ENCODE measurements at regions not wholly inside any gene's neighbourhood (a gene's known extent, or its start where the extent isn't known, plus 50 kb on each side); places are given as distances from the start of the nearest gene placed in this dataset.

- H3K27me3 Mint-ChIP-seq (ENCODE audit: low read depth): no peaks in the 10 kb centered on the region
- no peaks in the 10 kb centered on the region for H3K36me3 Mint-ChIP-seq (ENCODE audit: low read depth)
- DNase-seq (ENCODE audit: low spot score): no peak
- H3K9me3 Mint-ChIP-seq (ENCODE audit: low read depth): peaks cover 3% of the 10 kb centered on the region
- no peak overlapping the region for H3K4me3 Mint-ChIP-seq (ENCODE audit: unreplicated experiment)
- no peak overlapping the region for H3K27ac Mint-ChIP-seq (ENCODE audit: unreplicated experiment)
- no peaks in the 10 kb centered on the region for H3K4me1 Mint-ChIP-seq (ENCODE audit: low read depth)
- TF ChIP-seq, protein P1, sequence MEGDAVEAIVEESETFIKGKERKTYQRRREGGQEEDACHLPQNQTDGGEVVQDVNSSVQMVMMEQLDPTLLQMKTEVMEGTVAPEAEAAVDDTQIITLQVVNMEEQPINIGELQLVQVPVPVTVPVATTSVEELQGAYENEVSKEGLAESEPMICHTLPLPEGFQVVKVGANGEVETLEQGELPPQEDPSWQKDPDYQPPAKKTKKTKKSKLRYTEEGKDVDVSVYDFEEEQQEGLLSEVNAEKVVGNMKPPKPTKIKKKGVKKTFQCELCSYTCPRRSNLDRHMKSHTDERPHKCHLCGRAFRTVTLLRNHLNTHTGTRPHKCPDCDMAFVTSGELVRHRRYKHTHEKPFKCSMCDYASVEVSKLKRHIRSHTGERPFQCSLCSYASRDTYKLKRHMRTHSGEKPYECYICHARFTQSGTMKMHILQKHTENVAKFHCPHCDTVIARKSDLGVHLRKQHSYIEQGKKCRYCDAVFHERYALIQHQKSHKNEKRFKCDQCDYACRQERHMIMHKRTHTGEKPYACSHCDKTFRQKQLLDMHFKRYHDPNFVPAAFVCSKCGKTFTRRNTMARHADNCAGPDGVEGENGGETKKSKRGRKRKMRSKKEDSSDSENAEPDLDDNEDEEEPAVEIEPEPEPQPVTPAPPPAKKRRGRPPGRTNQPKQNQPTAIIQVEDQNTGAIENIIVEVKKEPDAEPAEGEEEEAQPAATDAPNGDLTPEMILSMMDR (IDR thresholded peaks at IDR 0.05): no peak
Observed at GRCh38 chr16:13521356-13521755, 398.6 kb upstream of the ERCC4 start.

GRCh38 chr16:13527332-13527731, 392.6 kb upstream of the ERCC4 start:
- Mint-ChIP-seq H3K9me3 (ENCODE audit: low read depth) (no peaks in the 10 kb centered on the region), H3K36me3 (ENCODE audit: low read depth) (no peaks in the 10 kb centered on the region), H3K4me1 (ENCODE audit: low read depth) (no peaks in the 10 kb centered on the region), H3K27me3 (ENCODE audit: low read depth) (no peaks in the 10 kb centered on the region), H3K4me3 (ENCODE audit: unreplicated experiment) (no peak overlapping the region), H3K27ac (ENCODE audit: unreplicated experiment) (no peak overlapping the region)
- TF ChIP-seq, protein P1 (IDR thresholded peaks at IDR 0.05): no peak
- DNase-seq (ENCODE audit: low spot score): no peak

DNA sequence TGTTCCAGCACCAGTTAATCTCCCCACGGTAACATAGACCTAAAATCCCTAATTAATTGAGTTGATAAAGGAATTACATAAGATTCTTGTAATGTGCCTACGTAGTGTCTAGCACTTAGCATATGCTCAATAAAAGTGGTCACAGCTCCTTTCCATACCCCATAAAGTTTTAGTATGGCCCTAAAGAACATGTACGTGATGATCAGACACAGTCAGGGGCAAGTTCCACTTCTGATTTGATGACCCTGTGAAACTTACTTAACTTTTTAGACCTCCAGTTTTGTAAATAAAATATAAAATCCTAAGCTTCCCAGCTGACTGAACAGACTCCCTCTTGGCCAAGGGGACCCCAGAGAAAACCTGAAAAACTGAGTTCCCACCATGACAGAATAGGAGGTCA, 391.3 kb upstream of the ERCC4 start:
- no peaks in the 10 kb centered on the region for H3K27me3 Mint-ChIP-seq (ENCODE audit: low read depth)
- H3K27ac Mint-ChIP-seq (ENCODE audit: unreplicated experiment): no peak overlapping the region
- peaks cover 9% of the 10 kb centered on the region for H3K9me3 Mint-ChIP-seq (ENCODE audit: low read depth)
- no peaks in the 10 kb centered on the region for H3K36me3 Mint-ChIP-seq (ENCODE audit: low read depth)
- DNase-seq (ENCODE audit: low spot score): no peak
- H3K4me1 Mint-ChIP-seq (ENCODE audit: low read depth): no peaks in the 10 kb centered on the region
- TF ChIP-seq, protein P1 (IDR thresholded peaks at IDR 0.05): no peak
- no peak overlapping the region for H3K4me3 Mint-ChIP-seq (ENCODE audit: unreplicated experiment)

DNA sequence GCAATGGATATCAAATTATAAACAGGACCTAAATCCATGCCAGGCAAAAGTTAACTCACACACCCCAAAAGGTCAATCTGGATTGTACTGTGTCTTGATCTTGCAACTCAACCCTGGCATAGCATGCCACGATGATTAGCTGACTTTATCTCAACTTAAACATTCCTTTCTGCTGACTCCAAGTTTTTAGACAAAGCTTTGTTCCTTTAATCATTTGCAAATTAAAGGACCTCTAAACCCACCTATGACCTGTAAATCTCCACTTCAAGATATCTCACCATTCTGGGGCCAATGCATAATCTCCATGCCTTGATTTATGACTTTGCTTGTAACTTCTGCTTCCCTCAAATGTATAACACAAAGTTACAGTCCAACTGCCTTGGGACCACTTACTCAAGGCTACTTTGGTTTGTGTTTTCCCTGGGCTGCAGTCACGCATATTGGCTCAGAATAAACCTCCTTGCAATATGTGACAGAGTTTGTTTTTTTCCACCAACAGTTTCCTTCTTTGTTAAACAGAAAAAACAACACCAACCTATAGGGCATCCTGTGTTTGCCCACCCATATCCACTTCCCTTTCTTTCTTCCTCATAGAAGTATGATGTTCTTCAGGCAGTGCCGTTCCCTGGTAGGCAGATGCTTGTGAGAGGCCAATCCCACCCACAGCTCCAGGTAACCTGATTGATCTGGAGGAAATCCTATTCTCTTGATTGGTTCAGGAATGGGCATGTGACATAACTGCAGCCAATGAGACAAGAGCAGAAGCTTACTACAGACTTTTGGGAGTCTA, 390.6 kb upstream of the ERCC4 start:
- Mint-ChIP-seq H3K4me1 (ENCODE audit: low read depth) (no peaks in the 10 kb centered on the region), H3K9me3 (ENCODE audit: low read depth) (peaks cover 9% of the 10 kb centered on the region), H3K27me3 (ENCODE audit: low read depth) (no peaks in the 10 kb centered on the region), H3K36me3 (ENCODE audit: low read depth) (no peaks in the 10 kb centered on the region), H3K27ac (ENCODE audit: unreplicated experiment) (no peak overlapping the region), H3K4me3 (ENCODE audit: unreplicated experiment) (no peak overlapping the region)
- TF ChIP-seq, protein P1 (IDR thresholded peaks at IDR 0.05): no peak
- DNase-seq (ENCODE audit: low spot score): no peak

DNA sequence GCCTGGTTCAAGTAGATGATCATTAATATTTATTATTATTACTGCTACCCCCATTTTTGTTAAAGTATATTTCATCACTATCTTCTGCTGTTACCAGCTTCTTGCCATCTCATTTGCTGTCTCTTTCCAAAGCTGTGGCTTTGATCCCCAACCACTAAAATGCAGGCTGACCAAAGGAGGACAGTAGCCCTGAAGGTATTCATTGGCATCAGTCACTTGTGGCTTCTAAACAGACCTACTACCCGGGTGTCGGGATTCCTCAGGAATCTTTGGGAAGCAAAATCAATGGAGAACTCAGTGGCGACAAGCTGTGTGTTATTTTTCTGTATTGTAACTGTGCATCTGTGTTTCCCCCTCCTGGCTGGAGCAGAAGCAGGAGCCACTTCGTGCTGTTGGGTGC, 379.2 kb upstream of the ERCC4 start:
- no peak overlapping the region for H3K4me3 Mint-ChIP-seq (ENCODE audit: unreplicated experiment)
- no peaks in the 10 kb centered on the region for H3K4me1 Mint-ChIP-seq (ENCODE audit: low read depth)
- no peaks in the 10 kb centered on the region for H3K36me3 Mint-ChIP-seq (ENCODE audit: low read depth)
- TF ChIP-seq, protein P1 (IDR thresholded peaks at IDR 0.05): no peak
- H3K9me3 Mint-ChIP-seq (ENCODE audit: low read depth): peaks cover 14% of the 10 kb centered on the region
- no peak overlapping the region for H3K27ac Mint-ChIP-seq (ENCODE audit: unreplicated experiment)
- H3K27me3 Mint-ChIP-seq (ENCODE audit: low read depth): no peaks in the 10 kb centered on the region
- DNase-seq (ENCODE audit: low spot score): no peak
